ENCODE measurements at regions not wholly inside any gene's neighbourhood (a gene's known extent, or its start where the extent isn't known, plus 50 kb on each side); places are given as distances from the start of the nearest gene placed in this dataset.
A peak's percentile ranks its signal among the peaks of the same experiment; 100 is the strongest.

GRCh38 chr20:50290112-50290511 lies 99.5 kb downstream of the CEBPB start:
- peaks cover 16% of the 10 kb centered on the region for H3K4me1 ChIP-seq (ENCODE audit: control insufficient read depth, insufficient read depth, low read length)
- DNase-seq: no peak
- no peaks in the 10 kb centered on the region for H3K36me3 ChIP-seq (ENCODE audit: control insufficient read depth, insufficient read depth, low read length)
- H3K4me3 ChIP-seq (ENCODE audit: low read length): no peak overlapping the region
- H3K27ac ChIP-seq (ENCODE audit: low read length): no peak overlapping the region
- 94% methylated on average over 9 of the region's 12 CpGs for WGBS (ENCODE audit: insufficient coverage, low lambda C conversion rate)
- no peaks in the 10 kb centered on the region for H3K9me3 ChIP-seq (ENCODE audit: control insufficient read depth, low read depth, low read length)
- no peaks in the 10 kb centered on the region for H3K27me3 ChIP-seq (ENCODE audit: control insufficient read depth, insufficient read depth, low read length)

GRCh38 chr20:50290808-50291207 lies 100.2 kb downstream of the CEBPB start:
- WGBS (ENCODE audit: insufficient coverage, low lambda C conversion rate): 100% methylated on average over 3 of the region's 5 CpGs
- Histone ChIP-seq H3K9me3 (ENCODE audit: control insufficient read depth, low read depth, low read length) (no peaks in the 10 kb centered on the region), H3K4me1 (ENCODE audit: control insufficient read depth, insufficient read depth, low read length) (peaks cover 16% of the 10 kb centered on the region), H3K4me3 (ENCODE audit: low read length) (no peak overlapping the region), H3K36me3 (ENCODE audit: control insufficient read depth, insufficient read depth, low read length) (no peaks in the 10 kb centered on the region), H3K27me3 (ENCODE audit: control insufficient read depth, insufficient read depth, low read length) (no peaks in the 10 kb centered on the region), H3K27ac (ENCODE audit: low read length) (no peak overlapping the region)
- DNase-seq: no peak

GRCh38 chr20:50291254-50292078 lies 100.8 kb downstream of the CEBPB start:
- peaks cover 16% of the 10 kb centered on the region for H3K4me1 ChIP-seq (ENCODE audit: control insufficient read depth, insufficient read depth, low read length)
- WGBS (ENCODE audit: insufficient coverage, low lambda C conversion rate): no CpG with 5 or more reads among the region's 16 CpGs
- DNase-seq: no peak

GRCh38 chr20:50292079-50292590 lies 101.5 kb downstream of the CEBPB start:
- no peaks in the 10 kb centered on the region for H3K9me3 ChIP-seq (ENCODE audit: control insufficient read depth, low read depth, low read length)
- no CpG with 5 or more reads among the region's 8 CpGs for WGBS (ENCODE audit: insufficient coverage, low lambda C conversion rate)
- peaks cover 16% of the 10 kb centered on the region for H3K4me1 ChIP-seq (ENCODE audit: control insufficient read depth, insufficient read depth, low read length)
- H3K27ac ChIP-seq (ENCODE audit: low read length): peak overlapping the region; percentile 44
- no peaks in the 10 kb centered on the region for H3K36me3 ChIP-seq (ENCODE audit: control insufficient read depth, insufficient read depth, low read length)
- H3K4me3 ChIP-seq (ENCODE audit: low read length): no peak overlapping the region
- H3K27me3 ChIP-seq (ENCODE audit: control insufficient read depth, insufficient read depth, low read length): no peaks in the 10 kb centered on the region
- DNase-seq: no peak

More at GRCh38 chr20:50291254-50292078, 100.8 kb downstream of the CEBPB start:
- no peak overlapping the region for H3K27ac ChIP-seq (ENCODE audit: low read length)
- no peak overlapping the region for H3K4me3 ChIP-seq (ENCODE audit: low read length)
- no peaks in the 10 kb centered on the region for H3K27me3 ChIP-seq (ENCODE audit: control insufficient read depth, insufficient read depth, low read length)
- no peaks in the 10 kb centered on the region for H3K9me3 ChIP-seq (ENCODE audit: control insufficient read depth, low read depth, low read length)
- no peaks in the 10 kb centered on the region for H3K36me3 ChIP-seq (ENCODE audit: control insufficient read depth, insufficient read depth, low read length)

GRCh38 chr20:50292591-50293283 lies 102.1 kb downstream of the CEBPB start:
- H3K4me3 ChIP-seq (ENCODE audit: low read length): no peak overlapping the region
- no CpG with 5 or more reads among the region's 26 CpGs for WGBS (ENCODE audit: insufficient coverage, low lambda C conversion rate)
- H3K9me3 ChIP-seq (ENCODE audit: control insufficient read depth, low read depth, low read length): no peaks in the 10 kb centered on the region
- no peaks in the 10 kb centered on the region for H3K27me3 ChIP-seq (ENCODE audit: control insufficient read depth, insufficient read depth, low read length)
- peak overlapping the region; percentile 44 for H3K27ac ChIP-seq (ENCODE audit: low read length)
- H3K4me1 ChIP-seq (ENCODE audit: control insufficient read depth, insufficient read depth, low read length): peaks cover 16% of the 10 kb centered on the region
- H3K36me3 ChIP-seq (ENCODE audit: control insufficient read depth, insufficient read depth, low read length): no peaks in the 10 kb centered on the region
- DNase-seq: peak; percentile 88 to 96

GRCh38 chr20:50293284-50294139 lies 102.9 kb downstream of the CEBPB start:
- no CpG with 5 or more reads among the region's 21 CpGs for WGBS (ENCODE audit: insufficient coverage, low lambda C conversion rate)
- DNase-seq: no peak
- no peak overlapping the region for H3K4me3 ChIP-seq (ENCODE audit: low read length)
- H3K4me1 ChIP-seq (ENCODE audit: control insufficient read depth, insufficient read depth, low read length): peaks cover 22% of the 10 kb centered on the region
- H3K36me3 ChIP-seq (ENCODE audit: control insufficient read depth, insufficient read depth, low read length): no peaks in the 10 kb centered on the region
- peak overlapping the region; percentile 44 for H3K27ac ChIP-seq (ENCODE audit: low read length)
- H3K9me3 ChIP-seq (ENCODE audit: control insufficient read depth, low read depth, low read length): no peaks in the 10 kb centered on the region
- H3K27me3 ChIP-seq (ENCODE audit: control insufficient read depth, insufficient read depth, low read length): no peaks in the 10 kb centered on the region

GRCh38 chr20:50294164-50295088 lies 103.8 kb downstream of the CEBPB start:
- Histone ChIP-seq H3K27me3 (ENCODE audit: control insufficient read depth, insufficient read depth, low read length) (no peaks in the 10 kb centered on the region), H3K27ac (ENCODE audit: low read length) (no peak overlapping the region), H3K4me1 (ENCODE audit: control insufficient read depth, insufficient read depth, low read length) (peaks cover 28% of the 10 kb centered on the region), H3K4me3 (ENCODE audit: low read length) (no peak overlapping the region), H3K9me3 (ENCODE audit: control insufficient read depth, low read depth, low read length) (peaks cover 5% of the 10 kb centered on the region), H3K36me3 (ENCODE audit: control insufficient read depth, insufficient read depth, low read length) (no peaks in the 10 kb centered on the region)
- no peak for DNase-seq
- no CpG with 5 or more reads among the region's 18 CpGs for WGBS (ENCODE audit: insufficient coverage, low lambda C conversion rate)

- DNase-seq: no peak
- WGBS (ENCODE audit: insufficient coverage, low lambda C conversion rate): no CpG with 5 or more reads among the region's 5 CpGs
- H3K9me3 ChIP-seq (ENCODE audit: control insufficient read depth, low read depth, low read length): peaks cover 5% of the 10 kb centered on the region
- H3K4me1 ChIP-seq (ENCODE audit: control insufficient read depth, insufficient read depth, low read length): peaks cover 28% of the 10 kb centered on the region
- no peak overlapping the region for H3K4me3 ChIP-seq (ENCODE audit: low read length)
- no peaks in the 10 kb centered on the region for H3K27me3 ChIP-seq (ENCODE audit: control insufficient read depth, insufficient read depth, low read length)
- H3K36me3 ChIP-seq (ENCODE audit: control insufficient read depth, insufficient read depth, low read length): no peaks in the 10 kb centered on the region
- no peak overlapping the region for H3K27ac ChIP-seq (ENCODE audit: low read length)
These were observed 104.7 kb downstream of the CEBPB start for GRCh38 chr20:50295345-50295744.

GRCh38 chr20:50295762-50296449 lies 105.3 kb downstream of the CEBPB start:
- WGBS (ENCODE audit: insufficient coverage, low lambda C conversion rate): 100% methylated on average over 1 of the region's 20 CpGs
- Histone ChIP-seq H3K36me3 (ENCODE audit: control insufficient read depth, insufficient read depth, low read length) (no peaks in the 10 kb centered on the region), H3K27me3 (ENCODE audit: control insufficient read depth, insufficient read depth, low read length) (no peaks in the 10 kb centered on the region), H3K9me3 (ENCODE audit: control insufficient read depth, low read depth, low read length) (peaks cover 5% of the 10 kb centered on the region), H3K4me1 (ENCODE audit: control insufficient read depth, insufficient read depth, low read length) (peaks cover 28% of the 10 kb centered on the region), H3K4me3 (ENCODE audit: low read length) (no peak overlapping the region), H3K27ac (ENCODE audit: low read length) (no peak overlapping the region)
- DNase-seq: no peak

All from large intestine (tissue), 3 donors.